ENCODE measurements at regions not wholly inside any gene's neighbourhood (a gene's known extent, or its start where the extent isn't known, plus 50 kb on each side); places are given as distances from the start of the nearest gene placed in this dataset.
A peak's percentile ranks its signal among the peaks of the same experiment; 100 is the strongest.

DNA sequence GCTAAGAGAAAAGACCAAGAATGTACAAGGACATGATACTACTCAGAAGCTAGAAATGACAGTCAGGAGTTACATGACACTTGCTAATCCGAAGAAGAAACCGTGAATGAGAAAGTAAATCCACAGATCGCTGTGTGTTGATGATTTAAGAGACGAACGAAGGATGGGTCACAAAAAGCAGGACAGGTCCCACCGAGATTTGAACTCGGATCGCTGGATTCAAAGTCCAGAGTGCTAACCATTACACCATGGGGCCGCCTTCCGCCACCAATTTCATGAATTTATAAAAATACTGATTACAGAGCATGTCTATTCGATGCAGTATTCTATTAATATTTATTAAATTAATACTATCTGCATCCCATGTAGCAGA is 54.0 kb upstream of the BTN3A2 start:
- Mint-ChIP-seq H3K9me3 (no peaks in the 10 kb centered on the region), H3K36me3 (ENCODE audit: insufficient read depth) (no peaks in the 10 kb centered on the region), H3K27me3 (ENCODE audit: low read depth) (no peaks in the 10 kb centered on the region), H3K4me3 (no peak overlapping the region), H3K4me1 (ENCODE audit: low read depth) (peaks cover 38% of the 10 kb centered on the region)
- ATAC-seq (peak in 1 of 2 donors; percentile 6), DNase-seq (peak; percentile 26)

DNA sequence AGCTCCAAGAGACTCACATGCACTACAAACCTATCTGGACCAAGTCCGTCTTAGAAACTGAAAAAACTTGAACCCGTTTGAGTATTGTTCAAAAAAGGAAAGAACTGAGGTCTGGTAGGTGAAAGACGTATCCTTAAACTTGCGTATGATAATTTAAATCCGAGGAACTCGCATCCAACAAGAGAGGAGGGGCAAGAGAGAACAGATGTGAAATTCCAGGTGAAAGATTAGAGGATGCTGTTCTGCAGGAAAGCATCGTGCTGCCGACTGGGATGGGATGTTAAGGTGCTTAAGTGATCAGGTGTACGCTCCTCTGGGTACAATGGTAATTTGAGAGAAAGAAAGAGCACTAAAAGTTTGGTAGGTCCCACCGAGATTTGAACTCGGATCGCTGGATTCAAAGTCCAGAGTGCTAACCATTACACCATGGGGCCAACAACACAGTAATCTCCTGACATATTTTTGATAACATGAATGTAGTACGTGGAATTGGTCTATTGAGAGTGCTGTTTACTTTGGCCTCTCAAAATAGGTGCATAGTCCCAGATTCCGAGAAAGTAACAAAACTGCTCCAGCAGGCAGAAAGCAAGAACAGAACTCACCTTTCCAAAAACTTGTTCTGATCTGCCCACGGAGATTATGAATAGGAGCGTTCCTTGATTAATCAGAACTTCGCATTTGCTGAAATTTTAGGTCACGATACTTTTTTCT is 53.5 kb upstream of the BTN3A2 start:
- no peaks in the 10 kb centered on the region for H3K36me3 Mint-ChIP-seq (ENCODE audit: insufficient read depth)
- H3K9me3 Mint-ChIP-seq = no peaks in the 10 kb centered on the region
- peaks cover 38% of the 10 kb centered on the region for H3K4me1 Mint-ChIP-seq (ENCODE audit: low read depth)
- no peaks in the 10 kb centered on the region for H3K27me3 Mint-ChIP-seq (ENCODE audit: low read depth)
- DNase-seq = peak; percentile 47
- peak; percentile 51 to 52 for ATAC-seq
- peak overlapping the region; percentile 89 for H3K4me3 Mint-ChIP-seq

DNA sequence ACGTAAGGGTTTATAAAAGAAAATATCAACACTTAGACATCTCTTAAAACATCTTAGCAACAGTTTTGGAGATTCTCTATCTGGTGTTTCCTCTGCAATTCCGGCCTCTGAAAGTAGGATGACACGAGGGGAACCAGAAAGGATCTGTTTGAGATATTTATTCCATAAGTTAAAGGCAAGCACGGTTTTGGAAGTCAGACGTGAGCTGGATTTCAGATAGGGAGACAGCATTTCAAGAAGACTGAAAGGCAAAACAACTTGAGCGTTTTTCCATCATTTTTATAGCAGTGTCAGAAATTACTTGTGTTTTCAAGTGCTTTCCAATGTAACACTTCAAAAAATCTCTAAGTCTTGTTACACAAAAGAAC is 52.9 kb upstream of the BTN3A2 start:
- H3K27me3 Mint-ChIP-seq (ENCODE audit: low read depth) = no peaks in the 10 kb centered on the region
- ATAC-seq = no peak
- peak overlapping the region; percentile 89 for H3K4me3 Mint-ChIP-seq
- no peaks in the 10 kb centered on the region for H3K36me3 Mint-ChIP-seq (ENCODE audit: insufficient read depth)
- no peak for DNase-seq
- peaks cover 38% of the 10 kb centered on the region for H3K4me1 Mint-ChIP-seq (ENCODE audit: low read depth)
- H3K9me3 Mint-ChIP-seq = no peaks in the 10 kb centered on the region

DNA sequence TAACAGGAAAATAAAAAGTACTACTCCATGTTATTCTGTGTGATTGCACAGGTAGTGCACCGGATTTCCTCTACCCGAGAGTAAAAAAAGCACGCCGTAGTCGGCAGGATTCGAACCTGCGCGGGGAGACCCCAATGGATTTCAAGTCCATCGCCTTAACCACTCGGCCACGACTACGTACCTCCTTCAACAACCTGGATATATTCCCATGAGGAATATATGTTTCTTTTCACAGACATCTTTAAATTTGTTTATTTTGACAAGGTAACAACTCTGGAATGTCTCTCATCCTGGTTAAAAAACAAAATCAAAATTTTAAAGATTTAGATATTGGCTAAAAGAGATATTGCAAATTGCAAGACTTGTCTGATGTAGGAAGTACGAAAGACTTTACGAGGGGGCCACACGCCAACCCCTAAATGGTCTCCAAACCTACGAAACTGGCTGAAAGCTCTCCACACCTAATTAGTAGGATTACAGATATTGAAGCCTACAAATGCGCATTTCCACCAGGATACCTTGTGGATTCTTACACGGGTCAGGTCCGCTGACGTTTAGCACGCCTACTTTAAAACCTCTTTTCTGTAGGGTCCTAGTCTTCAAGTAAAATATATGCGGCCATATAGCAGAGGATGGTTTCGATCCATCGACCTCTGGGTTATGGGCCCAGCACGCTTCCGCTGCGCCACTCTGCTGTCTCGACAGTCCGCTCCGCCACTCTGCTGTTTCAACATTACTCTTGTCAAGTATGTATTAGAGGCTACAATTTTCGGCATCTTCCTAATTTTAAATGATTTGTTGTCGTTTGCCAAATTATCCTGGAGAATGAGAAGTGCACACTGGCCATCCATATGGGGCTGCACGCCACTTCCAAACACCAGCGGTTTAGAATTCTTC is 52.2 kb upstream of the BTN3A2 start:
- ATAC-seq (peak; percentile 58 to 63), DNase-seq (peak; percentile 86)
- Mint-ChIP-seq H3K4me1 (ENCODE audit: low read depth) (peaks cover 34% of the 10 kb centered on the region), H3K9me3 (no peaks in the 10 kb centered on the region), H3K27me3 (ENCODE audit: low read depth) (peaks cover under 1% of the 10 kb centered on the region), H3K4me3 (peak overlapping the region; percentile 89), H3K36me3 (ENCODE audit: insufficient read depth) (no peaks in the 10 kb centered on the region)
